Testis (tissue), 2 donors: ENCODE measurements at regions not wholly inside any gene's neighbourhood (a gene's known extent, or its start where the extent isn't known, plus 50 kb on each side); places are given as distances from the start of the nearest gene placed in this dataset.

Source experiments
- DNase-seq: peaks from one replicate; pipeline ENCODE4 v3.0.0-alpha.2; 2019
- H3K27ac ChIP-seq, 2 donors: fragments of 200-600 bp; sonication (generic); one replicate each; pipeline ENCODE4 v1.5.1; 2019
- H3K27me3 ChIP-seq: fragments of 200-600 bp; sonication (generic); one replicate; pipeline ENCODE4 v1.5.1; 2019
- H3K36me3 ChIP-seq: fragments of 200-600 bp; sonication (generic); one replicate; pipeline ENCODE4 v1.5.1; 2017; ENCODE audit warnings: low read depth; ENCODE audit errors: missing control alignments
- H3K4me1 ChIP-seq: fragments of 200-600 bp; sonication (generic); one replicate; pipeline ENCODE4 v1.5.1; 2019
- H3K4me3 ChIP-seq, 2 donors: fragments of 200-600 bp; sonication (generic); one replicate each; pipeline ENCODE4 v1.5.1; 2017 to 2019
- H3K9me3 ChIP-seq: fragments of 200-600 bp; sonication (generic); one replicate; pipeline ENCODE4 v1.5.1; 2017
- POLR2A ChIP-seq: fragments of 450-650 bp; IDR thresholded peaks from one replicate; pipeline ENCODE4 v1.6.1; 2017; ENCODE audit warnings: antibody characterized with exemption, mild to moderate bottlenecking, moderate library complexity
- WGBS, 2 donors: methylation state at CpG; one replicate each; pipeline ENCODE4 v1.1.5; 2018; 5-methylcytosine and 5-hydroxymethylcytosine counted together
- intact Hi-C: fragments of 100-400 bp; cut with DNase I; formaldehyde crosslinking; loops from one replicate; pipeline ENCODE4 v1.15.1; 2023; ENCODE audit warnings: low total_unique reads
- TF ChIP-seq, protein P1 (sequence below), 3 experiments: fragments of 450-650 bp in 2 of 3; fragments of 200-600 bp in 1 of 3; sonication (generic) in 1 of 3; IDR thresholded peaks; one replicate each; pipeline ENCODE4 v1.5.1; 2016 to 2019; ENCODE audit warnings: antibody characterized with exemption in 3 of 3, mild to moderate bottlenecking in 2 of 3, moderate library complexity in 1 of 3

- no peak overlapping the region for H3K27ac ChIP-seq
- TF ChIP-seq POLR2A: no peak
- TF ChIP-seq, protein P1, sequence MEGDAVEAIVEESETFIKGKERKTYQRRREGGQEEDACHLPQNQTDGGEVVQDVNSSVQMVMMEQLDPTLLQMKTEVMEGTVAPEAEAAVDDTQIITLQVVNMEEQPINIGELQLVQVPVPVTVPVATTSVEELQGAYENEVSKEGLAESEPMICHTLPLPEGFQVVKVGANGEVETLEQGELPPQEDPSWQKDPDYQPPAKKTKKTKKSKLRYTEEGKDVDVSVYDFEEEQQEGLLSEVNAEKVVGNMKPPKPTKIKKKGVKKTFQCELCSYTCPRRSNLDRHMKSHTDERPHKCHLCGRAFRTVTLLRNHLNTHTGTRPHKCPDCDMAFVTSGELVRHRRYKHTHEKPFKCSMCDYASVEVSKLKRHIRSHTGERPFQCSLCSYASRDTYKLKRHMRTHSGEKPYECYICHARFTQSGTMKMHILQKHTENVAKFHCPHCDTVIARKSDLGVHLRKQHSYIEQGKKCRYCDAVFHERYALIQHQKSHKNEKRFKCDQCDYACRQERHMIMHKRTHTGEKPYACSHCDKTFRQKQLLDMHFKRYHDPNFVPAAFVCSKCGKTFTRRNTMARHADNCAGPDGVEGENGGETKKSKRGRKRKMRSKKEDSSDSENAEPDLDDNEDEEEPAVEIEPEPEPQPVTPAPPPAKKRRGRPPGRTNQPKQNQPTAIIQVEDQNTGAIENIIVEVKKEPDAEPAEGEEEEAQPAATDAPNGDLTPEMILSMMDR (IDR thresholded peaks at IDR 0.05): no peak
- no peaks in the 10 kb centered on the region for H3K36me3 ChIP-seq
- 92 to 96% methylated on average over 1 of the region's 1 CpG for WGBS, 2 donors
- no peak for DNase-seq
- H3K4me3 ChIP-seq: no peak overlapping the region
- no peaks in the 10 kb centered on the region for H3K4me1 ChIP-seq
- intact Hi-C loops: loop anchor here (2.0 kb wide), 1 partner anchor 74 kb away; no protein-coding TSS in a partner anchor
- H3K27me3 ChIP-seq: no peaks in the 10 kb centered on the region
- no peaks in the 10 kb centered on the region for H3K9me3 ChIP-seq
Measured at GRCh38 chr12:92404259-92404894, 258.7 kb upstream of the BTG1 start.

DNA sequence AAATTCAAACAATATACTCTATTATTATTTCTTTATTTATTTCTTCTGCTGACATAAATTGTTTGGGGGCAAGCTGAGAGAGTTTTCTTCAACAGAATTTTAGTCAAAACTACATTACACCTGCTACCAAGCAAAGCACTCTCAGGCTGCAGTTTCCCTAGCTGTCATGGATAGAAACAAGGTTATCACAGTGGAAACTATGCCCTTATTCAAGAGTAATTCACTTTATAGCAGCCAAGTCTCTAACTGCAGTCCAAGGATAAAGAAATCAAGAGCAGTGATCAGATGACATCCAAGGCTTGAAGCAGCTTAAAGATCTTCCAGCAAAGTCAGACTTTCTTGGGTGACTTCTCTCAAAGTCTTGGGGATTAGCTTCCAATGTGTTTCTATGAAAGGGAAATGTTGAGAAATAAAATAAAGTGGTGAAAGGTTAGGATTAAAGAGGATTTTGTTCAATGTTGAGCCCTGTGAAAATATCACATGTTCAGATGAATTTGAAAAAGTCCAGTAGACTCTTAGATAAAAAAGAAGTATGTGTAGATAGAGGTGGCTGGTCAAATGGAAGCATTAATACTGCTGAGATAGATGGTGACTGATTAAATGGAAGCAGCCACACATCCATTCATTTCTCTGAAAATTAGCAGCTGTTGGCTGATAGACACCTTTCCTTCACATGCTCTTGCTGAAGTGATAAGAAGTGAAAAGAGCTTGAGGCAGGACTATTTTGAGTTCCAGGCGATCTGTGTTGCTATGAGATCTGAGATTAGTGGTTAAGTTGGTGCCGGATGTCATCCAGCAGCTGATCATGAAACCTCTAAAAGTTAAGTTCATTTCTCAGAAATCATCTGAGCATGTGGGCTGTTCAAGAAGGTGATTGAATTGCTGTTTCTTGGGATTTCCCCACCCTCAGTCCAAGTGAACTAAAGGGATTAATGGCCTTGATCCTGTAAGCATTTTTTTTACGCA lies 257.8 kb upstream of the BTG1 start:
- Histone ChIP-seq H3K9me3 (no peaks in the 10 kb centered on the region), H3K27ac (no peak overlapping the region), H3K27me3 (no peaks in the 10 kb centered on the region), H3K36me3 (no peaks in the 10 kb centered on the region), H3K4me3 (no peak overlapping the region), H3K4me1 (peaks cover 4% of the 10 kb centered on the region)
- intact Hi-C loops: loop anchor here (2.0 kb wide), 1 partner anchor 73 kb away; no protein-coding TSS in a partner anchor
- 75 to 77% methylated on average over 3 of the region's 3 CpGs for WGBS, 2 donors
- DNase-seq: no peak
- TF ChIP-seq, protein P1 (IDR thresholded peaks at IDR 0.05): no peak
- no peak for TF ChIP-seq POLR2A

- 42 to 83% methylated on average over 1 of the region's 1 CpG for WGBS, 2 donors
- no peak for DNase-seq
- no peak for TF ChIP-seq POLR2A
- TF ChIP-seq, protein P1 (IDR thresholded peaks at IDR 0.05): no peak
- intact Hi-C loops: no loop called here
- no peaks in the 10 kb centered on the region for H3K9me3 ChIP-seq
- no peak overlapping the region for H3K27ac ChIP-seq
- no peaks in the 10 kb centered on the region for H3K27me3 ChIP-seq
- H3K4me1 ChIP-seq: peaks cover 4% of the 10 kb centered on the region
- H3K4me3 ChIP-seq: no peak overlapping the region
- no peaks in the 10 kb centered on the region for H3K36me3 ChIP-seq
Measured at GRCh38 chr12:92402415-92402814, 256.8 kb upstream of the BTG1 start.

- H3K4me1 ChIP-seq: peaks cover 4% of the 10 kb centered on the region
- no peak overlapping the region for H3K4me3 ChIP-seq
- WGBS, 2 donors: 79 to 88% methylated on average over 5 of the region's 5 CpGs
- H3K36me3 ChIP-seq: no peaks in the 10 kb centered on the region
- intact Hi-C loops: no loop called here
- H3K9me3 ChIP-seq: no peaks in the 10 kb centered on the region
- no peak overlapping the region for H3K27ac ChIP-seq
- TF ChIP-seq, protein P1 (IDR thresholded peaks at IDR 0.05): no peak
- TF ChIP-seq POLR2A: no peak
- DNase-seq: no peak
- no peaks in the 10 kb centered on the region for H3K27me3 ChIP-seq
Measured at GRCh38 chr12:92400006-92400405, 254.4 kb upstream of the BTG1 start.
